NAMALWA (cell line): ENCODE measurements at regions not wholly inside any gene's neighbourhood (a gene's known extent, or its start where the extent isn't known, plus 50 kb on each side); places are given as distances from the start of the nearest gene placed in this dataset.

Source experiments
- DNase-seq: peaks from one replicate; pipeline ENCODE4 v3.0.0-alpha.2; 2015; ENCODE audit warnings: low spot score

DNA sequence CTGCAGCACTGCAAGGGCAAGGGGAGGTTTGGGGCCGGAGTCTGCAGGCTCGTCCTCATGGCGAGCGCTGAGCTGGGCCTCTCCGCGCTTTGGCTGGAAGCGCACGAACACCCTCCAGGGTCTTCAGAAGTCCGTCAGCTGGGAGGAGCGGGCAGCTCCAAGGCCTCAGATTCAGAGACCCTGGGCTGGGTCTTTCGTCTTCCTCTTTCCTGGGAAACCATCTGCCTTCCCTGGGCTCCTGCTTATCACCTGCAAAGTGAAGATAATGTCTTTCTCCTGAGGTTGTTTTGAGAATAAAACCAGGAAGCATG is 525.6 kb downstream of the BRD1 start:
- no peak for DNase-seq

DNA sequence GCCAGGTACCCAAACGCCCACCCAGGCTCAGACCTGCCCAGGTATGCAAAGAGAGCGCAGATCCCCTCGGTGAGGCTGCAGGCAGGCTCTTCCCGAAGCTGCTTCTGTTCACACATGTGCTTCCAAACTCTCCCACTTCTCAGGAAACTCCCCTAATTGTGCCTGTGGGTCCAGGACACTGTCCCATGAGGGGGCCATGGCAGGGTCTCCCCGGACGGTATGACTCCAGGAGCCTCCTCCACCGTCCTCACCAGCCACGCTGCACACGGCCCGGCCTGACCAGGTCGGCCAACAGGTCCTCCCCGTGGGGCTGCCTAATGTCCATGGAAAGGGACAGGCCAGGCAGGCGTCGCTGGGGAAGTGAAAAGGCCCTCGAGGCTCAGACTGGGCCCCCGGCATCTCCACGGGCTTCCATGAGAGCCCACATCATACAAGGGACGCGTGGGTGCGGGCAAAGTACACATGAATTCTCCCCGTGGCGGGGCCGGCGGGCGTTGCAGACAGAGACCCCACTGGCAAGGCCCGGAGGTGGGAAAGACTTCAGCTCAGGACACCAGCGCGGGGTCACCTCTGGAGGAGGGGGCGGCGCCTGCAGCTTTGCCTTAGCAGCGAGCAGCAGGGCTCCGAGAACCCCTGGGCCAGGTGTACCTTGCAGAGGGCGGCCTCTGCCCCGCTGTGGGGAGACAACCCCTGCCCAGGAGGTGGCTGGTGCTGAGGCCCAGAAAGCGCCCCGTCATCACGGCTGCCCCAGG is 526.1 kb downstream of the BRD1 start:
- DNase-seq, result no peak

DNA sequence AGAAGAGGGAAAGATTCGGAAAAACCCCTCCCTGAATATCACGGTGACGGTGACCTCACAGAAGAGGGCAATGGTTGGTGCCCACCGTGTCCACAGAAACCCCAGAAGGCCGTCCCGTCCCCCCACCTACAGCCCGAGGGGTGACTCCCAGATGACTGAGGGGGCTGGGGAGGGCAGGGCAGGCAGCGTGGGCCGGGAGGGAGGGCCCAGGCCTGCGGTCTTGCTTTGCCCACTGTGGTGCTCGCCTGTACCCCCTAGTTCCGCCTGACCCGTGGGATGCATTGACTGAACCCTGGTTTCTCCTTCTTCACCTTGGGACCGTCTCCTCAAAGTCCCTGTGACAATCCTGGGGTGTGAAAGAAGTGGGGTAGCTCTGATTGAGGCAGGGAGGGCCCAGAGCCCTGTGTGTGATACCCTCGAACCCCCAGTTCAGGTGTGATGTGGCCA is 526.7 kb downstream of the BRD1 start:
- no peak for DNase-seq

DNA sequence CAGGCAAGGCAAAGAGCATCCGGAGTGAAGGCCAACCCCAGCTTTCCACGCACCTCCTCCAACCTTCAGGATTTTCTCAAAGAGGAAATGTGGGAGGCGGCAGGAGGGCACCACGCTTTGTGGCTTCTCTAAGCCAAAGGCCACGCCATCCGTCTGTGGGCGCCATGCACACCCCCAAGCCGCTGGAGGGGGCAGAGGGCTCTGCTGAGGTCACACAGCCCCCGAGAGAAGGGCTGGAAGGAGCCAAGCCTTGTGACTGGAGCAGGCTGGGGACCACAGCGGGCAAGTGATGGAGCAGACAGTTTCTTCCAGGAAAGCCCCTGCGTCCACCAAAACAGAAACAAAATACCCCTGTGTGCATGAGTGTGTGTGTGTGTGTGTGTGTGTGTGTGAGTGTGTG is 527.4 kb downstream of the BRD1 start:
- DNase-seq, result no peak

DNA sequence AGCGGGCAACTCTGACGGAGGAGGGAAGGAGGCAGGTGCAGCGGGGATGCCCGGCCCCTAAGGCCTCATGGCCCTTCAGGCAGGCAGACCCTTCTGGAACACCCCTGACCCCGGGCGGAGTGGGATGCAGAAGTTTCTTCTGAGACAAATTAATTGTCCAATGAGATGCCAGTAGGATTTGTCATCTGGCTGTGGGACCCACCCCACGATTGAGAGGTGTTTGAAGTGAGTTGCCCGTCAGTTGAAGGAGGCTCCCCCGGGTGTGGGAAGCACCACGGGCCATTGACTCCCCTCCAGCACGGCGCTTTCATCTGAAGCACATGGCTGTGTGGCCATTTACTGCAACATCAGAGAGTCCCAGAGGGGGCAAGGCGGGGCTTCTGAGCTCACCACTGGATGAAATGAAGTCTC is 527.8 kb downstream of the BRD1 start:
- no peak for DNase-seq

DNA sequence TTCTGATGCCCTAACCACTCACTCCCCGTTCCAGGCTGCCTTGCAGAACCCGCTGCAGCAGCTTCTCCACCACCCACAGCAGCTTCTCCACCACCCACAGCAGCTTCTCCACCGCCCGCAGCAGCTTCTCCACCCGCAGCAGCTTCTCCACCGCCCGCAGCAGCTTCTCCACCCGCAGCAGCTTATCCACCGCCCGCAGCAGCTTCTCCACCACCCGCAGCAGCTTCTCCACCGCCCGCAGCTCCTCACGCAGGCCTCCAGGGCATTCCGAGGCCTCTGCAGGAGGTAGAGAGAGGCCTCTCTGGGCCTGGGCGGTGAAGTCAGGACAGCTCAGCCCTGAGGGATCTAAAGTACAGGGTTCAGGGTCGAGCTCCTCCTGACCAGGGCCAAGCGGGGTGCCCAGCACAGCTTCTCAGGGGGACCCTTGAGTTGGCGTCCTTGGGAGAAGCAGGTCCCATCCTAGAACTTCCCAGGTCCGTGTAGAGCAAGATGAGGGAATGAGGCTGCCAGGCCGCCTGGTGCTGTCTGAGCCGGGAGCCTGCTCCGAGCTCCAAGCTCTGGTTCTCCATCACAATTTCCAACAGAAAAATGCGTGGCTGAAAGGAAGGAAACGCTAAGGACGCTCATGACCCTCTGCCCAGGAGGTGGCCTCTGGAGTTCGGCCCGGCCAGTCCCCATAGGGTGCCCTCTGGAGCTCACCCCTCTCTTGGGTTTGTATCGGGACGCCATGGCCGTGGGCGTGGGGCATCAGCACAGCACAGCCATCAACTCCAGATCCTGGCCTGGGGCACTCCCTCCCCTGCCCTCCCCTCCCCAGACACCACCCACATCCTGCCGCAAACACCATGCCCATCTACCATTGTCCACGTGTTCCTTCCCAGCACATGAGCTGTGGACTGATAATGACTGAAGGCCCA is 528.6 kb downstream of the BRD1 start:
- DNase-seq, result no peak

DNA sequence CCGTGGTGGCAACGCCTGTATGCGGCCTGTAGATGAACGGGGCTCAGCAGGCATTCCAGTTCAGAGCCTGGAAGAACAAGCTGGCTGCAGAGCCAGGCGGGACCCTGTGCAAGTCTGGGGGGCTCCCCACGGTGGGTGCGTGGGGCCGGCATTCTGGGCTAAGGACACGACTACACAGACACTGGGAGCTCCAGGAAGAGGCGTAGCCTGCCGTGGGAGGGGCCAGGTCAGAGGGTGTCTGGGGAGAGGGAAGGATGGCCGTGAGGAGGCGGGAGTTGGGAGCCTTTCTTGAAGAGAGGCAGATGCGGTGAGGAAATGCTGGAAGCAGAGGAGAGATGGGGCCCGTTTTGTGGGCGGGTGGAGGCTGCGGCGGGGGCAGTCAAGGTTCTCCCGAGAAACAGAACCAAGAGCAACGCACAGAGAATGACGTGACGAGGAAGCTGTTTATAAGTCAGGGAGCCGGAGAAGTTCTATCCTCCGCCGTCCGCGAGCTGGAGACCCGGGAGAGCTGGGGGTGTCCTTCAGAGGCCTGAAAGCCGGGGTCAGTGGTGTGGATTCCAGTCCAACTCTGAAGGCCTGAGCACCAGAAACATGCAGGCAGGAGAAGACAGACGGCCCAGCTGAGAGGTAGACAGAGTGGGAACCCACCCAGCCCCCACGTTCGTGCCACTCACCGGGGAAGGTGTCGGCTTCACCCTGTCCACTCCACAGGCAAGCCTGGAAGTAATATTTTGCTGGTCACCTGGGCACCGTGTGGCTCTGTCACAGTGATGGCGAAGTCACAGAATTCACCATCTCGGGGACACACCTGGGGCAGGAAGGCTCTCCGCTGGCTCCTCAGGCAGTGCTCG is 529.6 kb downstream of the BRD1 start:
- no peak for DNase-seq

DNA sequence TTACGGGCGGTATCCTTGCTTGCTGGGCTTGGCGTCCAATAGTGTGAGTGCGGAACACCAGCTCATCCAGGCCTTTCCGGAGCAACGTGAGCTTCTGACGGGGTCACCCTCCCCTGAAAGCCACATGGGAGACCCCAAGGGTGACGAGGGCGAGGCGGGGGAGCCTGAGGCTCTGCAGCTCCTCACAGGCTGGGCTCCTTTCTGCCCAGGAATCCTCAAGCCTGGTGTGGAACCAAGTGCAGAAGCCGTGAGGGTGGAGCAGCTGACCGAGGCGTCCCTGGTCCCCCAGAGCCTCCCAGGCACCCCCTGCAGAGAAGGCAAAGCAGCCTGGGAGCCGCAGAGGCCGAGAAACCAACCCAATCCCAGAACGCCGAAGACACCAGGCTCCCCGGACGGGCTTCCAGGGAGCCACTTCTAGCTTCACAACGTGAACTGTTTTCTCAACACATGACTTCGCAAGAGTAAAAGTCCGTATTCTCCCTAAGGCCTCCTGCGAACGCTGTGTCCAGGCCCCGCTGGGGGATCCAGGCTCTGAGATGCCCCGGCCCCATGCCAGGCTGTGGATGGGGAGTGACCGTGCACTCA is 530.3 kb downstream of the BRD1 start:
- DNase-seq, result no peak

DNA sequence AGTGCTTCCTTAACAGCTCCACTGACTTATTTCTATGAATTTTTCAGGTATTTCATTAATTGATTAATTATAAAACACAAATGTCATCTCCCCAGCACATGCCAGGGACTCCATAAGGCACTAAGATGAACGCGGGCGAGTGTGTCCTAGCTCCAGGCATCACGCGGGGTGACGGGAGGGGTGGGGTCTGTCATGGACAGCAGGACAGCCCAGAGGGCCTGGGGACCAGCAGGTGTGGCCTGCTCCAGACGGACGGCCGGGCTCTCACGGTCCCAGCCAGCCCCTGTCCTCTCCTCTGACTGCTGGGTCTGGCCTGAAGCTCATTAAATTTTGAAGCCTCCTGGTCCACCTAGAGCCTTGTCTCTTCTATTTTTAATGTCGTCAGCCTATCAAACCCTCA is 531.1 kb downstream of the BRD1 start:
- no peak for DNase-seq

DNA sequence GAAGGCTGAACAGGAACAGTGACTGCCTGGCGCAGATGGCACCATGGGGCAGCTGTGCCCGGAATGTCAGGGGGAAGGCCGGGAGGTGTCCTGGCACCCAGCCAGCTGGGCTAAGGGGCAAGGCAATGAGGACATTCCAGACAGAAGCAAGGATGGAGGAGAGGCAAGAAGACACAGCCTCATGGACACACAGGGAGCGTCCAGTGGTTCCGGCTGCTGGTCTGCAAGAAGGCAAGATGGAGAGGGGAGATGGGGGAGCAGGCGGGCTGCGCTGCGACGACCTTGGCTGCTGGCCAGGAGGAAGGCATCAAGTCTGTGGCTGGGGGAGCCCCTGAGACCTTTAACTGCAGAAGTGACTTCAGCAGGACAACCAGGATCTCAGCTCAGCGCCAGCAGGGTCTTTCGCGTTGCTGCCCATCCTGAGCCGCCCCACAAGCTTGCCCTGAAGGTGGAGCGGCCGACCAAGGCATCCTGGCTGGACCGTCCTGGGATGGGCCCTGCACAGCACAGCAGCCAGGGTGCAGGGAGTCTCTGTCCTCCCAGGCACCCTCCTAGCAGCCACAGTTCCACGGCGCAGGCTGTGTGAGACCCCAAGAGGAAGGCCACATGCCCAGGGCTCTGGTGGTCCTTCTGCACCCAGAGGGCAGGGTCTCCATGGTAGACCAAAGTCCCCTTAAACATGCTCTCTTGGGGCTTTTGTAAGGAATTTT is 531.7 kb downstream of the BRD1 start:
- no peak for DNase-seq

DNA sequence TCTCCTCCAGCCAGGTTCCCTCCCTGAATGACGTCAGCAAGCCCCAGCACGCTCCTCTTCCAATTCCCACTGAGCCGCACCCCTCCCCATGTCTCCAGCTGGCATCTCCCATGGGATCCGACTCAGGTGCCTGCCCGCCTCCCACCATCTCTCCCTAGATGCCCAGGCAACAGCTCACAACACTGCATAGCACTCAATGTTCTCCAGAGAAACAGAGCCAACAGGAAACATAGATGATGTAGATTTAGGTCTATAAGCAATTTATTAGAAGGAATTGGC is 532.3 kb downstream of the BRD1 start:
- no peak for DNase-seq

DNA sequence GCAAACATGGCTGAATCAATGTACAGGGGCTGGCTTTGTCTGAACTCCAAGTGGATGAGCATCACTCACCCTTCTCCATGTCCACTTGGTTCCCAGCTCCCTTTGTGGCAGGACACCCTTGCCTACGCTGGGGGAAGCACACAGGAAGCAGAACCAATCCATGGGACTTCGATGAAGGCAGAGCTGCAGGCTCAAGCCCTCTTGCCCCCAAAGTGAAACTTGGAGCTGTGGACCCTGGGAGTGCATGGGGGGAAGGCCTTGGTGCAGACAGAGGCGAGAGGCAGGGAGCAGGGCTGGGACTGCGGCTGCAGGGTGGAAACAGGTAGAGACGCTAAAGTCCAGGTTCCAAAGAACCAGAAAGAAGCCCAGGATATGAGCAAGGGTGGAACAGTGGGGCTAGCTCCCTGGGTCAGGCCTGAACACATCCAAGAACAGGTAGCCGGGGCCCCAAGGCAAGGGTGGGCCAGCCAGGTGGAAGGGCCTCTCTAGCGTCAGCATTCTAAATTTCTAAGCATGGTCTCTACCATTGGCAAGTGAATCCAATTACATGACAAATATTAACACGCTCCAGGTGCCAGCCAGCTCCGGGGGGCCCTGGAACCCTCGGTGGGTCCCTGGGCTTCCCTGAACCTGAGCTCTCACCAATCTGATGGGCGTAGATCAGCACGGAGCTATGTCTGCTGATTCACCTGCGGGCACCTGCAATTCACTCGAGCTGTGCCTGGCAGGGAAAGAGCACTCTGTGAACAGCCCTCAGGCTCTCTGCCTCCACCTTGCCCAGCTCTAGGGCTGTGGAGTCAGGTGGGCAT is 532.8 kb downstream of the BRD1 start:
- DNase-seq, result no peak

DNA sequence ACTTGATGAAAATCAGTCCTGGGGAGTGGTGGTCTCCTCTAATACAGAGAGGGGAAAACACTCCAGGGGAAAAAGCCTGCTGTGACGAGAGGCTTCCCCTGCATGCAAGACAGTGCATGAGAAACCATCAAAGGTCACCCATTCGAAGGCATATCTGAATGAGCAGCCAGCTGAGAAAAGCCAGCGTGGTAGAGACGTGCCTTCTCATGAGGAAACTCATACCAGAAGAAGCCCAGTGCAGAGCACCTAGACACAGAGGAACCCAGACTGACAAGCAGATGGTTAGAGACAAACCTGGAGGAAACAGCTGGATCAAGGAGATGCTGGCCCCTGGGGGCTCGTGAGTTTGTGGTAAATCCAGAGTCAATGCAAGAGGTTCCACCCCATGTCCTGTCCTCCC is 534.8 kb downstream of the BRD1 start:
- no peak for DNase-seq

DNA sequence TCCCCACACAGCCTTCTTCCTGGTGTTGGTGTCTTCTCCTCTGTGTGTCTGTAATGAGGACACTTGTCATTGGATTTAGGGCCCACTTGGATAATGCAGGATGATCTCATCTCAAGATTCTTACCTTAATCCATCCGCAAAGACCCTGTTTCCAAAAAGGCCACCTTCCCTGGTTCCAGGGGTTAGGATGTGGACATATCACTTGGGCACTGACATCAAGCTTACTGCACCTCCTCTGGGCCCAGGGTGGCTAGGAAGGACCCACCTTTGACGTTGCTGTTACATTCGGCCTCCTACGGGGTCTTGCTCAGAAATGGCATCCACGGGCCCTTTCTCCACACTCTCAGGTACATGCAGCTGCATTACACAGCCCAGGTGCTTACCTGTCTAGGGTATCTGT is 535.9 kb downstream of the BRD1 start:
- DNase-seq, result no peak

DNA sequence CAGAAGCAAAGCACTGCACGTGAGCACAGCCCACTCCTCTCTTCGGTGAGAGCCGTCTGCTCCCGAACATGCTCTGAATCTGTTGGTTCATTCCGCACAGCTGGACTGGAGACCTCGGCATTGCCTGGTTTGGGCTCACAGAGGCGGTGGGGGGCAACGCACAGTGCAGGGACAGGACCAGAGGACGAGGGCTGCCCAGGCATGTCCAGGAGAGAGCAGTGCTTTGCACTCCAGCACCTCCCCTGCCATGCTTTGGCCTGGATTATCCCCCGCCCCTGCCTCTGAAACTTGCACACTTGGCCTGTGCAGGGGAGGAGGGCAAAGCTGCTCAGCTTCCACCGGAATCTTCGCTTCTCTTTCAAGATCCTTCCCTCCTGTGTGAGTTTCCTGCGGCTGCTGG is 536.5 kb downstream of the BRD1 start:
- no peak for DNase-seq

DNA sequence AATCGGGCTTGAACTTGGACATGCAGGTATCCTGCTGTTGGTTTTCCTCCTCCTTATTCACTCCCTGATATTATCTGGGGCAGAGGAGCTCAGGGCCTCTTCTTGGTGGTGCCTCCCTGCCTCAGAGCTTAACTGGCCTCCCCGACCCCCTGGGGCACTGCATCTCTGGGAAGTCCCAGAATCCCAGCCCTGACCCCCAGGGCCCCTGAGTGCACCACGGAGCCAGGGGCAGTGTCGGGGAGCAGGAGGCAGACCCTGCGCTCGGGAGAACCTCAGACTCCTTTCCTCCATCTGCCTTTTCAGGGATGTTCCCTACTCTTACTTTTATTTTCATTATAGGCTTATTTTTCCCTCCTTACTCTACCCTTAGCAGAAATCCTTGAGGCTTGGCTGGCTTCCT is 537.0 kb downstream of the BRD1 start:
- DNase-seq, result no peak

DNA sequence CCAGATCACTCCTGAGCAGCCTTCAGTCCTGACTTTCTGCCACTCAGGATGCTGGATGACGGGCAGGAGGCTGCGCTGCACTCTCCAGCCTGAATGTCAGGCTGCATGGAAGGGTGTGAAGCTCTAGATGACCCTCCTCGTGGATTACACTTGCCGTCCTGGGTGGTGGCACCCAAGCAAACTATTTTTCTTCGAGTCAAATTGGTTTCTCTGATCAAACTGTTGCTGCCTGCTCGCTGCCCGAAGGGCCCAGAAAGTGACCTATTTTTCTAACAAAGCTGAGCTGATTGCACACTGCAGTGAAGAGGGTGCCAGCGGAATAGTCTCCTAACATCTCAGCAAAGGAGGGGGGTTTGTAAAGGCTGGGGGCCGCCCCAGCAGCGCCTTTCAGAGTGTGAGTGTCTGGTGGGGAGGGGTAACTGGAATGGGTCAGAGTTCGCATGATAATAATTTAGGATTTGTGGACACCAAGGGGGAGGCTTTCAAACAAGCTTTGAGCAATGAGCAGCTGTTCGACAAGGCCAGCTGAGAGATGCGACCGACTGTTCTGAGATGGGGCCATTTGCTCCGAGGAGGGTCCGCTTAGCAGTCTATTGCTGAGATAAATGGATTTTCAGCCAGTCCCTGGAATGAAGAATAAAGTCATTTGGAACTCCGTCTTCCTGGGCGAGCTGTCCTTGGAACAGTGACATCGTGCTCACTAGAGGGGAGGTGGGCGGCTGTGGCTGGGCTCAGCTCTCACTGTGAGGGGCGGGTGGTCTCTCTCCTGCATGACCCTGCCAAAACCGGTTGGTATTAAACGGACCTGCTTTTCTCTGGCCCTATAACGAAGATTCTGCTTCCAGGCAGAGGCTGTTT is 537.6 kb downstream of the BRD1 start:
- no peak for DNase-seq

DNA sequence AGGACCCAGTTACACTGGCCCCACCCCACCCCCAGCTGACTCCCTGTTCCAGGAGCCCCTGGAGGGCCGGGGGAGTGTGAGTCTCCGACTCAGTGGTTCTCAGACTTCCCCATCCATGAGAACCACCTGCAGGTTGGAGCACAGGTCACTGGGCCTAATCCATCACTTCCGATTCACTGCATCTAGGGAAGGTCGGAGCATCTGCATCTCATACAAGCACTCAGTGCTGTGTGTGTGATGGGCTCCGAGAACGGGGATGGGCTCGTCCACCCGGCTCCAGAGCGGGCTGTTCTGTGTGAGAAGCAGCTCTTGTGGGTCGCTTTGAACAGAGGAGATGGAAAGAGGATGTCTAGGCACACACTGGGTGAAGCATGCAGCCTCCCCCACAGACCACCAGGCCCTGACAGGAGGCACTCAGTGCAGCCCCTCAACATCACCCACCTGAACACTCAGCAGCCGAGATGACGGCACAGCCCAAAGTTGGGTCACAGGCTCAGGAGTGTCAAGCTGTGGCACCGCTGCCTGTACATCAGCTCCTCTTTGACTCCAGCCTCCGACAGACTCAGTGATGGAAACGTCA is 541.4 kb downstream of the BRD1 start:
- no peak for DNase-seq

DNA sequence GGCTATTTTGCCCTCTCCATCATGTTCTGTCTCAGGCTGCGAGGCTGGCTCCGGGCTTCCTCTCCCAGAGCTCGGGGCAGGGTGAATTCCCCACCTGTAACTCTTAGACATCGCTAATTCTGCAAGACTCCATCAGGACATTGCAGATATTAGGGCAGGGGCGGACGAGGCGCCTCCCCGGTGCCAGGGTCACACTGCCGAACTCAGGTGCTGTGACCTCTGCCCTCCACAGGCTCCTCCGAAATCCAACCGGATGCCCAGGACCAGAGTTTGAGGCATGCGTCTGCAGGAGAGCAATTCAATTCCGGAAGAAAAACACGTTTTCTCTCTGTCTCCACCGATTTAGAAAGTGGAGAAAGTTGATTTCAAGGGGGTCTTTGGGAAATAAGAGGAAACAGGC is 542.7 kb downstream of the BRD1 start:
- no peak for DNase-seq
